Left ventricle myocardium inferior (tissue), 1 donor: ENCODE measurements at regions not wholly inside any gene's neighbourhood (a gene's known extent, or its start where the extent isn't known, plus 50 kb on each side); places are given as distances from the start of the nearest gene placed in this dataset.
"Not testable (repeated sequence)": the region's sequence is repeated elsewhere in the genome, so short reads cannot be mapped to it uniquely, and the experiment has no call there.

Experiments
- DNase-seq: peaks from one replicate; pipeline ENCODE4 v3.0.0-alpha.2; 2020
- H3K27ac ChIP-seq: fragments of 200-600 bp; replicated peaks from 2 replicates; pipeline ENCODE4 v1.8.0; 2021
- H3K27me3 ChIP-seq: fragments of 200-600 bp; 2 replicates; pipeline ENCODE4 v1.8.0; 2021; ENCODE audit warnings: low read depth
- H3K36me3 ChIP-seq: fragments of 200-600 bp; 2 replicates; pipeline ENCODE4 v1.8.0; 2021
- H3K4me1 ChIP-seq: fragments of 200-600 bp; 2 replicates; pipeline ENCODE4 v1.8.0; 2021
- H3K4me3 ChIP-seq: fragments of 200-600 bp; 2 replicates; pipeline ENCODE4 v1.8.0; 2021; ENCODE audit warnings: mild to moderate bottlenecking, moderate library complexity
- H3K9me3 ChIP-seq: fragments of 200-600 bp; replicated peaks from 2 replicates; pipeline ENCODE4 v1.8.0; 2021
- CTCF ChIP-seq: fragments of 200-600 bp; IDR thresholded peaks from 2 replicates; pipeline ENCODE4 v1.8.0; 2021; ENCODE audit warnings: antibody characterized with exemption, mild to moderate bottlenecking, borderline replicate concordance
- intact Hi-C: fragments of 100-400 bp; cut with micrococcal nuclease; formaldehyde crosslinking; loops from one replicate; pipeline ENCODE4 v1.11.0; 2022
- donor health status: DM: no; HTN: yes; CAD: no; lungs with severe emphysema.

DNA sequence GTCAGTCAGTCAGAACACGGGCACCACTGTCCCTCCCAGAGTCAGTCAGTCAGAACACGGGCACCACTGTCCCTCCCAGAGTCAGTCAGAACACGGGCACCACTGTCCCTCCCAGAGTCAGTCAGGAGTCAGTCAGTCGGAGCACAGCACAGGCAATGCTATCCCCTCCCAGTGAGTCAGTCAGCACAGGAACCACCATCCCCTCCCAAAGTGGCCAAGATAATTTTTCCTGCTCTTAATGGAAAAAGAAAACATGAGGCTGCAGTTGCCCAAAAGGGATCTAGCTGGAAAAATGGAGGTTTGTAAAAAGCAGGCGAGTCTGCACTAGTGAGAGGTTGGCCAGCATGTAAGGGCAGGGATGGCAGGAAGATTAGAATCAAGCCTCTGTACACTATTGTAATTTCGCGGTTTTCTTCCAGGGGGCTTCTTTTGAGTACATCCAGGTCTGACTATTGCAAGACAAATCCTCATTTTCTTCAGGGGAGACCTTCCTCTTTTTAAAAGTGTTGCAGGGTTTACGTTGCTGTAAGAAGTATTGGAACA, 213.8 kb downstream of the SIPA1L2 start:
- no peak overlapping the region for H3K4me3 ChIP-seq
- no peaks in the 10 kb centered on the region for H3K27me3 ChIP-seq
- no peaks in the 10 kb centered on the region for H3K9me3 ChIP-seq
- intact Hi-C loops = no loop called here
- no peak for TF ChIP-seq CTCF
- peaks cover 78% of the 10 kb centered on the region for H3K36me3 ChIP-seq
- no peak overlapping the region for H3K27ac ChIP-seq
- no peak for DNase-seq
- peaks cover 10% of the 10 kb centered on the region for H3K4me1 ChIP-seq

DNA sequence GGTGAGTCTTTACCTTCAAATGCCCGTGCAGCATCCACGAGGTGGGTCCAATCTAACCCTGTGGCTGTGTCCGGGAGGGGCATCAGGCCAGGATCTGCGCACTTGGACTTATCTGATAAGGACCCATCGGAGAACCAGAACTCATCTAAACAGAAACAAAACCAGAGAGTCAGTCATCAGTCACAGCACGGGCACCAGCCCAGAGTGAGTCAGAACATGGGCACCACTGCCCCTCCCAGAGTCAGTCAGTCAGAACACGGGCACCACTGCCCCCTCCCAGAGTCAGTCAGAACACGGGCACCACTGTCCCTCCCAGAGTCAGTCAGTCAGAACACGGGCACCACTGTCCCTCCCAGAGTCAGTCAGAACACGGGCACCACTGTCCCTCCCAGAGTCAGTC, 214.5 kb downstream of the SIPA1L2 start:
- H3K4me1 ChIP-seq, intact Hi-C loops, H3K27ac ChIP-seq, H3K27me3 ChIP-seq, DNase-seq, H3K9me3 ChIP-seq, H3K4me3 ChIP-seq: not testable (repeated sequence)
- H3K36me3 ChIP-seq = peaks cover 78% of the 10 kb centered on the region

GRCh38 chr1:232414100-232414499, 215.8 kb downstream of the SIPA1L2 start:
- Histone ChIP-seq H3K4me1 (peaks cover 10% of the 10 kb centered on the region), H3K27ac (no peak overlapping the region), H3K36me3 (peaks cover 78% of the 10 kb centered on the region), H3K9me3 (peaks cover 19% of the 10 kb centered on the region), H3K4me3 (no peak overlapping the region), H3K27me3 (no peaks in the 10 kb centered on the region)
- intact Hi-C loops = no loop called here
- DNase-seq = no peak
- no peak for TF ChIP-seq CTCF

- Histone ChIP-seq H3K4me3 (no peak overlapping the region), H3K4me1 (peaks cover 10% of the 10 kb centered on the region), H3K9me3 (peaks cover 22% of the 10 kb centered on the region), H3K27me3 (no peaks in the 10 kb centered on the region), H3K36me3 (peaks cover 80% of the 10 kb centered on the region), H3K27ac (no peak overlapping the region)
- no peak for TF ChIP-seq CTCF
- DNase-seq = no peak
- intact Hi-C loops = no loop called here
Observed at GRCh38 chr1:232413674-232414073, 216.3 kb downstream of the SIPA1L2 start.

GRCh38 chr1:232409584-232409983, 220.3 kb downstream of the SIPA1L2 start:
- H3K4me3 ChIP-seq = no peak overlapping the region
- H3K27ac ChIP-seq = no peak overlapping the region
- no peaks in the 10 kb centered on the region for H3K27me3 ChIP-seq
- intact Hi-C loops = no loop called here
- H3K36me3 ChIP-seq = peaks cover 67% of the 10 kb centered on the region
- no peak for DNase-seq
- peaks cover 22% of the 10 kb centered on the region for H3K9me3 ChIP-seq
- TF ChIP-seq CTCF = no peak
- peaks cover 17% of the 10 kb centered on the region for H3K4me1 ChIP-seq

GRCh38 chr1:232407120-232407519, 222.8 kb downstream of the SIPA1L2 start:
- Histone ChIP-seq H3K4me3 (no peak overlapping the region), H3K9me3 (peaks cover 22% of the 10 kb centered on the region), H3K36me3 (peaks cover 60% of the 10 kb centered on the region), H3K27me3 (no peaks in the 10 kb centered on the region), H3K4me1 (peaks cover 27% of the 10 kb centered on the region), H3K27ac (no peak overlapping the region)
- intact Hi-C loops = no loop called here
- no peak for TF ChIP-seq CTCF
- DNase-seq = no peak
